ENCODE measurements at regions not wholly inside any gene's neighbourhood (a gene's known extent, or its start where the extent isn't known, plus 50 kb on each side); places are given as distances from the start of the nearest gene placed in this dataset.

DNA sequence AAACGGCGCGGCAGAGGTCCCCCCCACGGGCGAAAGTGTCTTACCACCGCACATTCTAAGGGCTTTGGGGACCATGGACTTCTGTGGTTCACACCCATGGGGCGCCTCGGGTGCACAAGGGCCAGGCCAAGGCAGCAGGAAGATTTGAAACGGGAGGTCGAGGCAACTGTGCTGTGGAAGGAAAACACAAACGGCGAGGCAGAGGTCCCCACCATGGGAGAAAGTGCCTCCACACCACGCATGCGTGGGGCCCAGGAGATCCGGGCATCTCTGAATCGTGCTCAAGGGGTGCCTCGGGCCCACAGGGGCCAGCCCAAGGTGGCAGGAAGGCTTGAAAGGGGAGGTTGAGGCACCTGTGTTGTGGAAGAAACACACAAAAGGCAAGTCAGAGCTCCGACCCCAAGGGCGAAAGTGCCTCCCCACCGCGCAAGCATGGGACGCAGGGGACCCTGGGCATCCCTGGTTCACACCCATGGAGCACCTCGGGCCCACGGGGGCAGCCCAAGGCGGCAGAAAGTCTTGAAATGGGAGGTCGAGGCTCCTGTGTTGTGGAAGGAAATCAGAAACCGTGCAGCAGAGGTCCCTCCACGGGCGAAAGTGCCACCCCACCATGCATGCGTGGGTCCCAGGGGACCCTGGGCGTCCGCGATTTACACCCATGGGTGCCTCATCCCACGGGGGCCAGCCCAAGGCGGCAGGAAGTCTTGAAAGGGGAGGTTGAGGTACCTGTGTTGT is 371.0 kb downstream of the ALG10 start:
- TF ChIP-seq ZNF274 (IDR thresholded peaks at IDR 0.05; ENCODE audit: low read depth, low read length): no peak
- no peak overlapping the region for H3K4me3 ChIP-seq (ENCODE audit: low read length)

DNA sequence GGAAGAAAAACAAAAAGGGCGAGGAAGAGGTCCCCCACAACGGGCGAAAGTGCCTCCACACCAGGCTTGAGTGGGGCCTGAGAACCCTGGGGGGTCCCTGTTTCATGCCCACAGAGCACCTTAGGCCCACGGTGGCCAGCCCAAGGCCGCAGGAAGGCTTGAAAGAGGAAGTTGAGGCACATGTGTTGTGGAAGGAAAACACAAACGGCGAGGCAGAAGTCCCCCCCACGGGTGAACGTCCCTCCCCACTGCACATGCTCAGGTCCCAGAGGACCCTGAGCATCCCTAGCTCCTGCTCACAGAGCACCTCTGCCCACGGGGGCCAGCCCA is 371.5 kb downstream of the ALG10 start:
- no peak overlapping the region for H3K4me3 ChIP-seq (ENCODE audit: low read length)
- no peak for TF ChIP-seq ZNF274 (IDR thresholded peaks at IDR 0.05; ENCODE audit: low read depth, low read length)

DNA sequence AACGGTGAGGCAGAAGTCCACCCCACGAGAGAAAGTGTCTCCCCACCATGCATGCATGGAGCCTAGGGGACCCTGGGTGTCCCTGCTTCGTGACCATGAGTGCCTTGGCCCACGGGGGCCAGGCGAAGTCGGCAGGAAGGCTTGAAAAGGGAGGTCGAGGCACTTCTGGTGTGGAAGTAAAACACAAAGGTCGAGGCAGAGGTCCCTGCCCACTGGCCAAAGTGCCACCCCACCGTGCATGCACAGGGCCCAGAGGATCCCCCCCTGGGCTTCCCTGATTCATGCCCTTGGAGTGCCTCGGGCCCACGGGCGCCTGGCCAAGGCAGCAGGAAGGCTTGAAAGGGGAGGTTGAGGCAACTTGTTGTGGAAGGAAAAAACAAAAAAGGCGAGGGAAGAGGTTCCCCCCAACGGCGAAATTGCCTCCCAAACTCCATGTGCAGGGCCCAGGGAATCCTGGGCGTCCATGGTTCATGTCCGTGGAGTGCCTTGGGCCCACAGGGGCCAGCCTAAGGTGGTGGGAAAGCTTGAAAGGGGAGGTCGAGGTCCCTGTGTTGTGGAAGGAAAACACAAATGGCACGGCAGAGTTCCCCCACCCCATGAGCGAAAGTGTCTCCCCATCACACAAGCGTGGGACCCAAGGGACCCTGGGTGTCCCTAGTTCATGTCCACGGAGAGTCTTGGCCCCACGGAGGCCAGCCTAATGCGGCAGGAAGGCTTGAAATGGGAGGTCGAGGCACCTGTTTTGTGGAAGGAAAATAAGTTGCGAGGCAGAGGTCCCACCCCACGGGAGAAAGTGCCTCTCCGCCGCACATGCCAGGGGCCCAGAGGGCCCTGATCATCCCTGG is 372.1 kb downstream of the ALG10 start:
- no peak overlapping the region for H3K4me3 ChIP-seq (ENCODE audit: low read length)
- no peak for TF ChIP-seq ZNF274 (IDR thresholded peaks at IDR 0.05; ENCODE audit: low read depth, low read length)

DNA sequence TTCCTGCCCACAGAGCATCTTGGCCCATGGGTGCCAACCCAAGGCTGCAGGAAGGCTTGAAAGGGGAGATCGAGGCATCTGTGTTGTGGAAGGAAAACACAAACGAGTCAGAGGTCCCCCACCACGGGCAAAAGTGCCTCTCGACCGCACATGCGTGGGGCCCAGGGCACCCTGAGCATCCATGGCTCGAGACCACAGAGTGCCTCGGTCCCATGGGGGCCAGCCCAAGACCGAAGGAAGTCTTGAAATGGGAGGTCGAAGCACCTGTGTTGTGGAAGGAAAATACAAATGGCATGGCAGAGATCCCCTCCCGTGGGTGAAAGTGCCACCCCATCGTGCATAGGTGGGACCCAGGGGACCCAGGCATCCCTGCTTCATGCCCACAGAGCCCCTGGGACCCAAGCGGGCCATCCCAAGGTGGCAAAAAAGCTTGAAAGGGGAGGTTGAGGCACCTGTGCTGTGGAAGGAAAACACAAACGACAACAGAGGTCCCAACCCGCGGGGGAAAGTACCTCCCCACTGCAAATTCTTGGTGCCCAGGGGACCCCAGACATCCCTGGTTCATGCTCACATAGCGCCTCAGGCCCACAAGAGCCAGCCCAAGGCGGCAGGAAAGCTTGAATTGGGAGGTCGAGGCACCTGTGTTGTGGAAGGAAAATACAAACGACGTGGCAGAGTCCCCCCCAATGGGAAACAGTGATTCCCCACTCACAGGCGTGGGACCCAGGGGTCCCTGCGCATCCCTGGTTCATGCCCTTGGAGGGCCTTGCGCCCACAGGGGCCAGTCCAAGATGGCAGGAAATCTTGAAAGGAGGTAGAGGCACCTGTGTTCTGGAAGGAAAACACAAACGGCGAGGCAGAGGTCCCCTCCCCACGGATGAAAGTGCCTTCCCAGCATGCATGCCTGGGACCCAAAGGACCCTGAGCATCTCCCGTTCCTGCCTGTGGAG is 373.0 kb downstream of the ALG10 start:
- H3K4me3 ChIP-seq (ENCODE audit: low read length): no peak overlapping the region
- TF ChIP-seq ZNF274 (IDR thresholded peaks at IDR 0.05; ENCODE audit: low read depth, low read length): no peak

DNA sequence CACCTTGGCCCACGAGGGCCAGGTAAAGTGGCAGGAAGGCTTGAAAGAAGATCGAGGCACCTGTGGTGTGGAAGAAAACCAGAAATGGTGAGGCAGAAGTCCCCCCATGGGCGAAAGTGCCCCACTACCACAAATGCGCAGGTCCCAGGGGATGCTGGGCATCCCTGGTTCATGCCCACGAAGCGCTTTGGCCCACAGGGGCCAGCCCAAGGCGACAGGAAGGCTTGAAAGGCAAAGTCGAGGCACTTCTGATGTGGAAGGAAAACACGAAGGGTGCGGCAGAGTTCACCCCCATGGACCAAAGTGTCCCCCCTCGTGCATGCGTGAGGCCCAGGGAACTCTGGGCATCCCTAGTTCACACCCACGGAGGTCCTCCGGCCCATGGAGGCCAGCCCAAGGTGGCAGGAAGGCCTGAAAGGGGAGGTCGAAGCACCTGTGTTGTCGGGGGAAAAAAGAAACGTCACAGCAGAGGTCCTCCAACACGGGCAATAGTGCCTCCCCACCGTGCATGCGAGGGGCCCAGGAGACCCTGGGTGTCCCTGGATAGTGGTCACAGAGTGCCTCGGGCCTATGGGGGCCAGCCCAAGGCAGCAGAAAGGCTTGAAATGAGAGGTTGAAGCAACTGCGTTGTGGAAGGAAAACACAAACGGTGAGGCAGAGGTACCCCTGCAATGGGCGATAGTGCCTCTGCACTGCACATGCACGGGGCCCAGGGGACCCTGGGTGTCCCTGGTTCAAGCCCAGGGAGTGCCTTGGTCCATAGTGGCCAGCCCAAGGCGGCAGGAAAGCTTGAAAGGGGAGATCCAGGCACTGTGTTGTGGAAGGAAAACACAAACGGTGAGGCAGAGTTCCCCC is 373.9 kb downstream of the ALG10 start:
- H3K4me3 ChIP-seq (ENCODE audit: low read length): no peak overlapping the region
- TF ChIP-seq ZNF274 (IDR thresholded peaks at IDR 0.05; ENCODE audit: low read depth, low read length): no peak

DNA sequence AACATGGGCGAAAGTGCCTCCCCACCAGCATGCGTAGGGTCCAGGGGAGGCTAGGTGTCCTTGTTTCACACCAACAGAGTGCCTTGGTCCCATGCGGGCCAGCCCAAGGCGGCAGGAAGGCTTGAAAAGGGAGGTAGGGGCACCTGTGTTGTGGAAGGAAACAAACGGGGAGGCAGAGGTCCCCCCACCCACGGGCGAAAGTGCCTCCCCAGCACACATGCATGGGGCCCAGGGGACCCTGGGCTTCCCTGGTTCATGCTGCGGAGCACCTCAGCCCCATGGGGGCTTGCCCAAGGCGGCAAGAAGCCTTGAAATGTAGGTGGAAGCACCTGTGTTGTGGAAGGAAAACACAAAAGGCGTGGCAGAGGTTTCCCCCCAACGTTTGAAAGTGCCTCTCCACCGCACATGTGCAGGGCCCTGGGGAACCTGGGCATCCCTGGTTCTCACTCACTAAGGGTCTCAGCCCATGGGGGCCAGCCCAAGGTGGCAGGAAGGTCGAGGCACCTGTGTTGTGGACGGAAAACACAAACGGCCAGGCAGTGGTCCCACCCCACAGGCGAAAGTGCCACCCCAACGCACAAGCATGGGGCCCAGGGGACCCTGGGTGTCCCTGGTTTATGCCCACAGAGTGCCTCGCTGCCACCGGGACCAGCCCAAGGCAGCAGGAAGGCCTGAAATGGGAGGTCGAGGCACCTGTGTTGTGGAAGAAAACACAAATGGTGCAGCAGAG is 374.7 kb downstream of the ALG10 start:
- no peak overlapping the region for H3K4me3 ChIP-seq (ENCODE audit: low read length)
- no peak for TF ChIP-seq ZNF274 (IDR thresholded peaks at IDR 0.05; ENCODE audit: low read depth, low read length)

- no peak overlapping the region for H3K4me3 ChIP-seq (ENCODE audit: low read length)
- TF ChIP-seq ZNF274 (IDR thresholded peaks at IDR 0.05; ENCODE audit: low read depth, low read length): no peak
These were observed 375.5 kb downstream of the ALG10 start for GRCh38 chr12:34397591-34398365.

DNA sequence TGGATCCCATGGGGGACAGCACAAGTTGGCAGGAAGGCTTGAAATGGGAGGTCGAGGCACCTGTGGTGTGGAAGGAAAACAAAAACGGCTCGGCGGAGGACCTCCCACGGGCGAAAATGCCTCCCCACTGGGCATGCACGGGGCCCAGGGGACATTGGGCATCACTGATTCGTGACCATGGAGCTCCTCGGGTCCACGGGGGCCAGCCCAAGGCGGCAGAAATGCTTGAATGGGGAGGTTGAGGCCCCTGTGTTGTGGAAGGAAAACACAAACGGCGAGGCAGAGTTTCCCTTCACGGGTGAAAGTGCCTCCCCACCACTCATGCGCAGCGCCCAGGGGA is 376.0 kb downstream of the ALG10 start:
- no peak overlapping the region for H3K4me3 ChIP-seq (ENCODE audit: low read length)

GRCh38 chr12:34398706-34399630 is 376.7 kb downstream of the ALG10 start:
- no peak for TF ChIP-seq ZNF274 (IDR thresholded peaks at IDR 0.05; ENCODE audit: low read depth, low read length)

More for the DNA sequence above, 376.0 kb downstream of the ALG10 start:
- no peak for TF ChIP-seq ZNF274 (IDR thresholded peaks at IDR 0.05; ENCODE audit: low read depth, low read length)

DNA sequence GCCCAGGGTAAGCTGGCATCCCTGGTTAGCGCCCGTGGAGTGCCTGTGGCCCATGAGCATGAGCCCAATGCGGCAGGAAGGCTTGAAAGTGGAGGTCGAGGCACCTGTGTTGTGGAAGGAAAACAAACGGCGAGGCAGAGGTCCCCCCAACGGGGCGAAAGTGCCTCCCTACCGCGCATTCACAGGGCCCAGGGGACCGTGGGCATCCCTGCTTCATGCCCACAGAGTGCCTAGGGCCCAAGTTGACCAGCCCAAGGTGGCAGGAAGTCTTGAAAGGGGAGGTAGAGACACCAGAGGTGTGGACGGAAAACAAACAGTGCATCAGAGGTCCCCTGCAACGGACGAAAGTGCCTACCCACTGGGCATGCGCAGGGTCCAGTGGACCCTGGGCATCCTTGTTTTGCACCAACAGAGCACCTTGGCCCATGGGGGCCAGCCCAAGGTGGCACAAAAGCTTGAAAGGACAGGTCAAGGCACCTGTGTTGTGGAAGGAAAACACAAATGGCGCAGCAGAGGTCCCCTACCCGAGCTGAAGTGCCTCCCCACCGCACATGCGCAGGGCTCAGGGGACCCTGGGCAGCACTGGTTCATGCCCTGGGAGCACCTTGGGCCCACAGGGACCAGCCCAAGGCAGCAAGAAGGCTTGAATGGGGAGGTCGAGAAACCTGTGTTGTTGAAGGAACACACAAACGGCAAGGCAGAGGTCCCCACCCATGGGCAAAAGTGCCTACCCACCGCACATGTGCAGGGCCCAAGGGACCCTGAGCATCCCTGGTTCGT is 377.5 kb downstream of the ALG10 start:
- no peak overlapping the region for H3K4me3 ChIP-seq (ENCODE audit: low read length)
- TF ChIP-seq ZNF274 (IDR thresholded peaks at IDR 0.05; ENCODE audit: low read depth, low read length): no peak

More at GRCh38 chr12:34398706-34399630, 376.7 kb downstream of the ALG10 start:
- H3K4me3 ChIP-seq (ENCODE audit: low read length): no peak overlapping the region

Data from GM08714 (cell line).